H1 (cell line): ENCODE measurements at regions not wholly inside any gene's neighbourhood (a gene's known extent, or its start where the extent isn't known, plus 50 kb on each side); places are given as distances from the start of the nearest gene placed in this dataset.

Source experiments
- CTCF ChIA-PET: fragments of 300-600 bp; sonication (Branson Sonifier 250); formaldehyde crosslinking; loops from one replicate; lab custom pipeline; 2021; ENCODE audit not compliant: partially characterized antibody; lab: Charles Lee
- POLR2A ChIA-PET: fragments of 300-600 bp; sonication (Branson Sonifier 250); formaldehyde crosslinking; loops from one replicate; lab custom pipeline; 2021; ENCODE audit warnings: inconsistent platforms; ENCODE audit not compliant: partially characterized antibody; lab: Charles Lee
- DNase-seq, 2 experiments: peaks; one replicate each; pipeline versions ENCODE4 v3.0.0 to v3.0.0-alpha.2; 2010 to 2022; ENCODE audit warnings: low spot score in 2 of 2, low read depth in 1 of 2, mixed read lengths in 1 of 2
- FAIRE-seq: peaks from 2 replicates; lab custom pipeline; 2011; peaks lifted over from hg19 to GRCh38; lab: Jason Lieb, UNC
- H2AFZ ChIP-seq: 2 replicates; pipeline ENCODE4 v1.8.1; 2012; ENCODE audit warnings: low read length, inconsistent platforms
- H2AK5ac ChIP-seq: 2 replicates; pipeline ENCODE4 v1.6.1; 2013; ENCODE audit warnings: low read depth, low read length
- H2BK120ac ChIP-seq: replicated peaks from 2 replicates; pipeline ENCODE3; 2013; ENCODE audit warnings: low read depth, low read length, inconsistent platforms
- H2BK12ac ChIP-seq: 2 replicates; pipeline ENCODE4 v1.6.1; 2013; ENCODE audit warnings: low read depth, low read length
- H2BK15ac ChIP-seq: 2 replicates; pipeline ENCODE4 v1.6.1; 2013; ENCODE audit warnings: low read length
- H2BK20ac ChIP-seq: 2 replicates; pipeline ENCODE4 v1.6.1; 2013; ENCODE audit warnings: low read length
- H2BK5ac ChIP-seq: 2 replicates; pipeline ENCODE4 v1.6.1; 2013; ENCODE audit warnings: low read depth, low read length
- H3K14ac ChIP-seq: 2 replicates; pipeline ENCODE4 v1.6.1; 2013; ENCODE audit warnings: inconsistent platforms; ENCODE audit not compliant: insufficient read length
- H3K18ac ChIP-seq: 2 replicates; pipeline ENCODE4 v1.6.1; 2013; ENCODE audit warnings: low read length; ENCODE audit errors: extremely low read depth
- H3K23ac ChIP-seq: 2 replicates; pipeline ENCODE4 v1.6.1; 2013; ENCODE audit warnings: inconsistent platforms; ENCODE audit not compliant: insufficient read length
- H3K23me2 ChIP-seq: 2 replicates; pipeline ENCODE4 v1.6.1; 2013; ENCODE audit warnings: low read depth, low read length
- H3K27ac ChIP-seq: 2 replicates; pipeline ENCODE4 v1.6.1; 2011; ENCODE audit warnings: low read depth, low read length, inconsistent platforms
- H3K27me3 ChIP-seq, 4 experiments: replicated peaks in 1 of 4; 1 replicate in 1 of 4; 2 replicates in 3 of 4; pipeline versions ENCODE4 v1.6.1 to v1.8.1; 2011 to 2013; ENCODE audit warnings: low read length in 3 of 4, mild to moderate bottlenecking in 3 of 4, inconsistent platforms in 2 of 4, mixed read lengths in 2 of 4, moderate library complexity in 1 of 4; ENCODE audit not compliant: control insufficient read depth in 3 of 4, insufficient read depth in 3 of 4; ENCODE audit errors: extremely low read depth in 1 of 4
- H3K36me3 ChIP-seq, 4 experiments: 2 replicates each; pipeline versions ENCODE4 v1.6.1 to v1.8.1; 2011 to 2013; ENCODE audit warnings: mild to moderate bottlenecking in 4 of 4, low read length in 3 of 4, moderate library complexity in 2 of 4, control low read depth in 1 of 4, inconsistent platforms in 1 of 4; ENCODE audit not compliant: insufficient read depth in 4 of 4, control insufficient read depth in 2 of 4
- H3K4ac ChIP-seq: replicated peaks from 2 replicates; pipeline ENCODE3; 2013; ENCODE audit warnings: low read length, low read depth, mixed read lengths, inconsistent platforms; ENCODE audit not compliant: insufficient read length
- H3K4me1 ChIP-seq, 4 experiments: replicated peaks in 1 of 4; 1 replicate in 1 of 4; 2 replicates in 3 of 4; pipeline versions ENCODE4 v1.6.1 to v1.8.1; 2011 to 2013; ENCODE audit warnings: low read length in 3 of 4, inconsistent platforms in 2 of 4, mixed read lengths in 1 of 4; ENCODE audit not compliant: insufficient read depth in 4 of 4, control insufficient read depth in 3 of 4
- H3K4me2 ChIP-seq, 2 experiments: 2 replicates each; pipeline versions ENCODE4 v1.6.1 to v1.8.1; 2011 to 2013; ENCODE audit warnings: low read depth in 2 of 2, low read length in 2 of 2, control low read depth in 1 of 2, inconsistent platforms in 1 of 2, mild to moderate bottlenecking in 1 of 2; ENCODE audit not compliant: insufficient read depth in 1 of 2
- H3K4me3 ChIP-seq, 4 experiments: fragments of 200-600, 300-600 bp in 1 of 4; sonication (generic), shearing (Covaris generic), sonication (Bioruptor Twin) in 1 of 4; 2 replicates each; pipeline versions ENCODE4 v1.5.1 to v1.8.1; 2011 to 2016; ENCODE audit warnings: low read length in 4 of 4, low read depth in 3 of 4, control low read depth in 2 of 4, inconsistent platforms in 2 of 4, mild to moderate bottlenecking in 2 of 4, mixed read lengths in 1 of 4, moderate library complexity in 1 of 4; ENCODE audit not compliant: insufficient read depth in 2 of 4; ENCODE audit errors: extremely low read depth in 1 of 4
- H3K56ac ChIP-seq: replicated peaks from 2 replicates; pipeline ENCODE3; 2013; ENCODE audit warnings: low read depth, mild to moderate bottlenecking, mixed read lengths, low read length, inconsistent platforms; ENCODE audit not compliant: insufficient read length
- H3K79me1 ChIP-seq: 2 replicates; pipeline ENCODE4 v1.6.1; 2013; ENCODE audit warnings: low read depth, low read length, control low read depth
- H3K79me2 ChIP-seq, 2 experiments: 2 replicates each; pipeline versions ENCODE4 v1.6.1 to v1.8.1; 2012 to 2013; ENCODE audit warnings: low read length in 2 of 2, mild to moderate bottlenecking in 2 of 2, inconsistent platforms in 1 of 2; ENCODE audit not compliant: insufficient read depth in 2 of 2, control insufficient read depth in 1 of 2
- H3K9ac ChIP-seq, 4 experiments: replicated peaks in 1 of 4; 1 replicate in 1 of 4; 2 replicates in 3 of 4; pipeline versions ENCODE4 v1.6.1 to v1.8.1; 2011 to 2013; ENCODE audit warnings: low read depth in 3 of 4, low read length in 3 of 4, control low read depth in 2 of 4, mild to moderate bottlenecking in 2 of 4, moderate library complexity in 2 of 4, inconsistent platforms in 1 of 4; ENCODE audit errors: extremely low read depth in 1 of 4
- H3K9me3 ChIP-seq, 2 experiments: 2 replicates each; pipeline versions ENCODE4 v1.6.1 to v1.8.1; 2012 to 2013; ENCODE audit warnings: mild to moderate bottlenecking in 2 of 2, moderate library complexity in 2 of 2, control low read depth in 1 of 2, inconsistent platforms in 1 of 2, low read depth in 1 of 2, low read length in 1 of 2, mixed read lengths in 1 of 2; ENCODE audit not compliant: insufficient read depth in 2 of 2
- H4K20me1 ChIP-seq, 2 experiments: replicated peaks in 1 of 2; 2 replicates each; pipeline versions ENCODE3 to v1.8.1; 2011 to 2013; ENCODE audit warnings: inconsistent platforms in 2 of 2, low read length in 2 of 2, mild to moderate bottlenecking in 1 of 2; ENCODE audit not compliant: insufficient read depth in 2 of 2, control insufficient read depth in 1 of 2
- H4K5ac ChIP-seq: 2 replicates; pipeline ENCODE4 v1.6.1; 2013; ENCODE audit warnings: low read length, low read depth, mixed read lengths, inconsistent platforms; ENCODE audit not compliant: insufficient read length
- H4K8ac ChIP-seq: 2 replicates; pipeline ENCODE4 v1.8.0; 2013; ENCODE audit warnings: mild to moderate bottlenecking, moderate library complexity, low read length, inconsistent platforms; ENCODE audit not compliant: insufficient read depth; ENCODE audit errors: extremely low read depth
- H4K91ac ChIP-seq: replicated peaks from 2 replicates; pipeline ENCODE3; 2013; ENCODE audit warnings: low read length, mixed read lengths, inconsistent platforms; ENCODE audit not compliant: insufficient read length
- BACH1 ChIP-seq: IDR thresholded peaks from 2 replicates; pipeline ENCODE4 v1.6.1; 2012; ENCODE audit warnings: low read length, improper control_type of control experiment
- JUND ChIP-seq: IDR thresholded peaks from 2 replicates; pipeline ENCODE4 v1.6.1; 2011; ENCODE audit warnings: mild to moderate bottlenecking, improper control_type of control experiment, low read length
- MAFK ChIP-seq: IDR thresholded peaks from 2 replicates; pipeline ENCODE4 v1.6.1; 2012; ENCODE audit warnings: low read depth, mild to moderate bottlenecking, improper control_type of control experiment, low read length
- WGBS, 2 experiments: shearing (Covaris generic) in 1 of 2; methylation state at CpG; one replicate each; pipeline versions ENCODE4 v1.1.6 to v1.1.7; 2013 to 2015; ENCODE audit warnings: low lambda C conversion rate in 2 of 2, mixed read lengths in 2 of 2, inconsistent platforms in 1 of 2, low coverage in 1 of 2, missing lambda C conversion rate in 1 of 2; ENCODE audit not compliant: insufficient replicate concordance in 2 of 2, insufficient coverage in 1 of 2, insufficient read length in 1 of 2; ENCODE audit errors: extremely low coverage in 1 of 2, missing lambda C conversion rate in 1 of 2; 5-methylcytosine and 5-hydroxymethylcytosine counted together
- TF ChIP-seq, protein P1 (sequence below), 3 experiments: IDR thresholded peaks; 1 replicate in 2 of 3; 2 replicates in 1 of 3; pipeline versions ENCODE4 v1.5.1 to v1.6.1; 2011; ENCODE audit warnings: low read length in 3 of 3, mild to moderate bottlenecking in 3 of 3, inconsistent platforms in 2 of 3, low read depth in 1 of 3, moderate library complexity in 1 of 3; ENCODE audit not compliant: insufficient read depth in 1 of 3; ENCODE audit errors: control extremely low read depth in 1 of 3

- no peaks in the 10 kb centered on the region for H3K79me2 ChIP-seq
- FAIRE-seq (no peak), DNase-seq (no peak)
- no peaks in the 10 kb centered on the region for H3K4me1 ChIP-seq
- no peak overlapping the region for H3K9ac ChIP-seq
- H3K9me3 ChIP-seq, result no peaks in the 10 kb centered on the region
- H4K20me1 ChIP-seq, result no peaks in the 10 kb centered on the region
- no peak overlapping the region for H3K4me3 ChIP-seq
- H3K27me3 ChIP-seq, result no peaks in the 10 kb centered on the region
- H2BK12ac ChIP-seq, result no peak overlapping the region
- H2BK120ac ChIP-seq, result no peak overlapping the region
- TF ChIP-seq MAFK, result peak; percentile 97
- TF ChIP-seq, protein P1, sequence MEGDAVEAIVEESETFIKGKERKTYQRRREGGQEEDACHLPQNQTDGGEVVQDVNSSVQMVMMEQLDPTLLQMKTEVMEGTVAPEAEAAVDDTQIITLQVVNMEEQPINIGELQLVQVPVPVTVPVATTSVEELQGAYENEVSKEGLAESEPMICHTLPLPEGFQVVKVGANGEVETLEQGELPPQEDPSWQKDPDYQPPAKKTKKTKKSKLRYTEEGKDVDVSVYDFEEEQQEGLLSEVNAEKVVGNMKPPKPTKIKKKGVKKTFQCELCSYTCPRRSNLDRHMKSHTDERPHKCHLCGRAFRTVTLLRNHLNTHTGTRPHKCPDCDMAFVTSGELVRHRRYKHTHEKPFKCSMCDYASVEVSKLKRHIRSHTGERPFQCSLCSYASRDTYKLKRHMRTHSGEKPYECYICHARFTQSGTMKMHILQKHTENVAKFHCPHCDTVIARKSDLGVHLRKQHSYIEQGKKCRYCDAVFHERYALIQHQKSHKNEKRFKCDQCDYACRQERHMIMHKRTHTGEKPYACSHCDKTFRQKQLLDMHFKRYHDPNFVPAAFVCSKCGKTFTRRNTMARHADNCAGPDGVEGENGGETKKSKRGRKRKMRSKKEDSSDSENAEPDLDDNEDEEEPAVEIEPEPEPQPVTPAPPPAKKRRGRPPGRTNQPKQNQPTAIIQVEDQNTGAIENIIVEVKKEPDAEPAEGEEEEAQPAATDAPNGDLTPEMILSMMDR (IDR thresholded peaks at IDR 0.05; ENCODE audit: control extremely low read depth in 1 of 3, insufficient read depth in 1 of 3, low read depth in 1 of 3, low read length in 3 of 3), result no peak
- 0 out of 2 replicates have a peak, but pooled peaks have one; percentile 11 for TF ChIP-seq JUND
- TF ChIP-seq BACH1, result peak; percentile 90
- ChIA-PET CTCF (interaction anchor here (0.7 to 1.6 kb wide), 4 partner anchors 9 to 166 kb away, joined by 3 to 9 read pairs (median 4); no protein-coding TSS in a partner anchor), POLR2A (no interaction called here)
- H3K23ac ChIP-seq, result no peak overlapping the region
- H3K4ac ChIP-seq, result no peak overlapping the region
- H3K79me1 ChIP-seq, result no peaks in the 10 kb centered on the region
- no peak overlapping the region for H3K4me2 ChIP-seq
- H4K8ac ChIP-seq, result no peak overlapping the region
- H3K23me2 ChIP-seq, result no peaks in the 10 kb centered on the region
- H4K91ac ChIP-seq, result no peak overlapping the region
- no peak overlapping the region for H2BK5ac ChIP-seq
- WGBS, 2 experiments, result 96% methylated on average over 5 of the region's 5 CpGs; no CpG with 5 or more reads in 1 of the 2 experiments
- H2BK15ac ChIP-seq, result no peak overlapping the region
- H2AFZ ChIP-seq, result no peak overlapping the region
- no peak overlapping the region for H3K56ac ChIP-seq
- H4K5ac ChIP-seq, result no peak overlapping the region
- no peak overlapping the region for H3K14ac ChIP-seq
- H3K36me3 ChIP-seq, result no peaks in the 10 kb centered on the region
- no peak overlapping the region for H2BK20ac ChIP-seq
- H3K27ac ChIP-seq, result no peak overlapping the region
- H3K18ac ChIP-seq, result no peak overlapping the region
- no peak overlapping the region for H2AK5ac ChIP-seq
Observed at GRCh38 chr16:49068224-49068623, 213.4 kb downstream of the CBLN1 start.
